ENCODE measurements at regions not wholly inside any gene's neighbourhood (a gene's known extent, or its start where the extent isn't known, plus 50 kb on each side); places are given as distances from the start of the nearest gene placed in this dataset.

DNA sequence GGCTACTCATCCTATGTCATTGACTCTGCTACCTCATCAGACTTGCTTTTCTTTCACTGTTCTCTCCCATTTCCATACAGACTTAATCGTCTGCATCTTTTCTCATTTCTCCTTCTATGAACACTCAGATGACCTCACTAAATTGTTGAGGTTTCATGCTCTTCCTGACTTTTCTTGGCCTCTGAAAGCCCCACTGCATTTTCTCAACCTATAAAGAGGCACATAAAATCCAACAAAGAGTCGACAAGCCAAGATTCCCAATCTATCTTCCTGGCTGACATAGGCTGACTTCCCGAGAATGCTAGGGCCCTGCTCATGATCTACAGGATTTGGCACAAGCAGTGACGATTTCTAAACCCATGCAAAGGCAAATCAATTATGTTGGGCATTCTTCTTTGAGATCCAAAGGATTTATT lies 280.8 kb upstream of the DPYD start:
- TF ChIP-seq POLR2A (IDR thresholded peaks at IDR 0.05) = no peak
- TF ChIP-seq, protein P1, sequence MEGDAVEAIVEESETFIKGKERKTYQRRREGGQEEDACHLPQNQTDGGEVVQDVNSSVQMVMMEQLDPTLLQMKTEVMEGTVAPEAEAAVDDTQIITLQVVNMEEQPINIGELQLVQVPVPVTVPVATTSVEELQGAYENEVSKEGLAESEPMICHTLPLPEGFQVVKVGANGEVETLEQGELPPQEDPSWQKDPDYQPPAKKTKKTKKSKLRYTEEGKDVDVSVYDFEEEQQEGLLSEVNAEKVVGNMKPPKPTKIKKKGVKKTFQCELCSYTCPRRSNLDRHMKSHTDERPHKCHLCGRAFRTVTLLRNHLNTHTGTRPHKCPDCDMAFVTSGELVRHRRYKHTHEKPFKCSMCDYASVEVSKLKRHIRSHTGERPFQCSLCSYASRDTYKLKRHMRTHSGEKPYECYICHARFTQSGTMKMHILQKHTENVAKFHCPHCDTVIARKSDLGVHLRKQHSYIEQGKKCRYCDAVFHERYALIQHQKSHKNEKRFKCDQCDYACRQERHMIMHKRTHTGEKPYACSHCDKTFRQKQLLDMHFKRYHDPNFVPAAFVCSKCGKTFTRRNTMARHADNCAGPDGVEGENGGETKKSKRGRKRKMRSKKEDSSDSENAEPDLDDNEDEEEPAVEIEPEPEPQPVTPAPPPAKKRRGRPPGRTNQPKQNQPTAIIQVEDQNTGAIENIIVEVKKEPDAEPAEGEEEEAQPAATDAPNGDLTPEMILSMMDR (IDR thresholded peaks at IDR 0.05) = no peak
